Retina (tissue), 1 donor: ENCODE measurements at regions not wholly inside any gene's neighbourhood (a gene's known extent, or its start where the extent isn't known, plus 50 kb on each side); places are given as distances from the start of the nearest gene placed in this dataset.
"Not testable (repeated sequence)": the region's sequence is repeated elsewhere in the genome, so short reads cannot be mapped to it uniquely, and the experiment has no call there.

ENCODE experiments used
- DNase-seq: peaks from one replicate; pipeline ENCODE4 v3.0.0-alpha.2; 2016

GRCh38 chr4:75422998-75423397, 91.2 kb downstream of the RCHY1 start:
- DNase-seq: no peak

- no peak for DNase-seq
Observed at GRCh38 chr4:75412746-75413145, 101.5 kb downstream of the RCHY1 start.

GRCh38 chr4:75398501-75398900, 115.7 kb downstream of the RCHY1 start:
- no peak for DNase-seq

GRCh38 chr4:75391489-75392166, 122.6 kb downstream of the RCHY1 start:
- DNase-seq: no peak

- DNase-seq: not testable (repeated sequence)
Observed at GRCh38 chr4:75386426-75386825, 127.8 kb downstream of the RCHY1 start.

GRCh38 chr4:75385106-75385505, 129.1 kb downstream of the RCHY1 start:
- DNase-seq: no peak

- DNase-seq: no peak
Observed at GRCh38 chr4:75376543-75376942, 137.7 kb downstream of the RCHY1 start.

GRCh38 chr4:75371915-75372314, 142.3 kb downstream of the RCHY1 start:
- DNase-seq: no peak

- DNase-seq: no peak
Observed at GRCh38 chr4:75370576-75370975, 143.6 kb downstream of the RCHY1 start.

- DNase-seq: no peak
Observed at GRCh38 chr4:75345423-75345822, 168.8 kb downstream of the RCHY1 start.

GRCh38 chr4:75344915-75345314, 169.3 kb downstream of the RCHY1 start:
- no peak for DNase-seq

GRCh38 chr4:75343333-75343732, 170.9 kb downstream of the RCHY1 start:
- no peak for DNase-seq

- DNase-seq: no peak
Observed at GRCh38 chr4:75340561-75340960, 173.6 kb downstream of the RCHY1 start.

GRCh38 chr4:75338352-75338880, 175.8 kb downstream of the RCHY1 start:
- DNase-seq: no peak

- DNase-seq: no peak
Observed at GRCh38 chr4:75327804-75328512, 186.2 kb downstream of the RCHY1 start.

- DNase-seq: no peak
Observed at GRCh38 chr4:75325318-75325979, 188.8 kb downstream of the RCHY1 start.

GRCh38 chr4:75321484-75321883, 192.7 kb downstream of the RCHY1 start:
- DNase-seq: no peak

GRCh38 chr4:75317641-75318040, 196.6 kb downstream of the RCHY1 start:
- not testable (repeated sequence) for DNase-seq

- no peak for DNase-seq
Observed at GRCh38 chr4:75308049-75308448, 206.2 kb downstream of the RCHY1 start.

GRCh38 chr4:75306506-75306905, 207.7 kb downstream of the RCHY1 start:
- no peak for DNase-seq

GRCh38 chr4:75302648-75303047, 211.6 kb downstream of the RCHY1 start:
- DNase-seq: no peak

- peak; percentile 13 for DNase-seq
Observed at GRCh38 chr4:75289914-75290582, 224.2 kb downstream of the RCHY1 start.
